ENCODE measurements at regions not wholly inside any gene's neighbourhood (a gene's known extent, or its start where the extent isn't known, plus 50 kb on each side); places are given as distances from the start of the nearest gene placed in this dataset.

DNA sequence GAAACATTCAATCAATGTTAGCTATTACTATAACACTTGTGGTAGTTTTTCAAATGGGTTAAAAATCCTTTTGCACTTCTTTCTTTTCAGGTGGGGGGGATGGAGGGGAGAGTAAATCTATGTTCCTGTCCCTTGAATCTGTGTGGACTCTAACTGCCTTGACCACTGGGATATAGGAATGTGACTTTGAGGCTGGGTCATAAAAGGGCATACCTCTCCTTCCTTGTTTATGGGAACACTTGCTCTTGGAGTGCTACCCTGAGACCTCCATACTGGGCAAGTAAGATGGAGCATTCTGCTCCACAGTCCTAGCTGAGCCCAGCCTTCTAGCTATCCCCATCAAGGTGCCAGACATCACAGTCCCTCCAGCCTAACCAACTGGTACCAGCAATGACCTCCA is 89.3 kb upstream of the SIM2 start:
- Histone ChIP-seq H2AFZ (no peak overlapping the region), H3K9me2 (ENCODE audit: insufficient read depth) (peaks cover 9% of the 10 kb centered on the region; the same call in 1 of the 2 replicates), H4K20me1 (replicated peaks; ENCODE audit: insufficient read depth) (no peaks in the 10 kb centered on the region), H3F3A (replicated peaks; ENCODE audit: low read depth) (no peaks in the 10 kb centered on the region), H3K4me3 (no peak overlapping the region), H3K36me3 (ENCODE audit: insufficient read depth) (no peaks in the 10 kb centered on the region; the same call in 1 of the 2 replicates), H3K27me3 (ENCODE audit: insufficient read depth) (no peaks in the 10 kb centered on the region), H3K4me2 (no peak overlapping the region), H3K79me2 (replicated peaks; ENCODE audit: insufficient read depth) (no peaks in the 10 kb centered on the region), H3K4me1 (ENCODE audit: insufficient read depth) (peaks cover 9% of the 10 kb centered on the region; the same call in 1 of the 2 replicates), H3K27ac (ENCODE audit: low read depth) (no peak overlapping the region)
- H3K36me3 Mint-ChIP-seq (ENCODE audit: low read depth) = no peaks in the 10 kb centered on the region
- ATAC-seq (no peak), DNase-seq (ENCODE audit: low spot score) (no peak)
- H3K27me3 Mint-ChIP-seq (ENCODE audit: insufficient read depth, low read depth, poor library complexity) = peaks cover 9% of the 10 kb centered on the region
- peaks cover 8% of the 10 kb centered on the region; the same call in 2 of the 3 replicates for H3K4me1 Mint-ChIP-seq
- TF ChIP-seq, protein P1, sequence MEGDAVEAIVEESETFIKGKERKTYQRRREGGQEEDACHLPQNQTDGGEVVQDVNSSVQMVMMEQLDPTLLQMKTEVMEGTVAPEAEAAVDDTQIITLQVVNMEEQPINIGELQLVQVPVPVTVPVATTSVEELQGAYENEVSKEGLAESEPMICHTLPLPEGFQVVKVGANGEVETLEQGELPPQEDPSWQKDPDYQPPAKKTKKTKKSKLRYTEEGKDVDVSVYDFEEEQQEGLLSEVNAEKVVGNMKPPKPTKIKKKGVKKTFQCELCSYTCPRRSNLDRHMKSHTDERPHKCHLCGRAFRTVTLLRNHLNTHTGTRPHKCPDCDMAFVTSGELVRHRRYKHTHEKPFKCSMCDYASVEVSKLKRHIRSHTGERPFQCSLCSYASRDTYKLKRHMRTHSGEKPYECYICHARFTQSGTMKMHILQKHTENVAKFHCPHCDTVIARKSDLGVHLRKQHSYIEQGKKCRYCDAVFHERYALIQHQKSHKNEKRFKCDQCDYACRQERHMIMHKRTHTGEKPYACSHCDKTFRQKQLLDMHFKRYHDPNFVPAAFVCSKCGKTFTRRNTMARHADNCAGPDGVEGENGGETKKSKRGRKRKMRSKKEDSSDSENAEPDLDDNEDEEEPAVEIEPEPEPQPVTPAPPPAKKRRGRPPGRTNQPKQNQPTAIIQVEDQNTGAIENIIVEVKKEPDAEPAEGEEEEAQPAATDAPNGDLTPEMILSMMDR (conservative IDR thresholded peaks at IDR 0.05; ENCODE audit: low read depth in 2 of 2) = no peak
- no peak for TF ChIP-seq CREB1 (CRISPR knock-in tag; IDR thresholded peaks at IDR 0.05; ENCODE audit: low read depth)
- H3K27ac Mint-ChIP-seq = no peak overlapping the region
- no peak overlapping the region for H3K4me3 Mint-ChIP-seq
- H3K9me3 Mint-ChIP-seq = peaks cover 16% of the 10 kb centered on the region

DNA sequence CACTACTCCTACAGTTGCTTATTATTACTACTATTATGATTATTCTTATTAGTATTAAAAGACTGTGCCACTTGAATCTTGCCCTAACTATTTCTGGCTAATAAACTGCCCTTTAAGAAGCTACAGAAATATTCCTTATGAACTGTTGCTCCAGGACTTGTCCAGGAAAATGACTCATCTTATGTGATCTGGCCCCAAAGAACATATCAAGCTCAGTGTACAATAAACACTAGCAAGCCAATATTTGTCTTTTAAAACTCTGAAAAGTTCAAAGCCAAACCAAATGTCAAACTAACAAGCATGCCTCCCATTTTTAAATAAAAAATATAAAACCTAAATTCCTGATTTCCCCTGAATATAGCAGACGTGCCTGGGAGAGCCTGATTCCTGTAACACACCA is 88.7 kb upstream of the SIM2 start:
- no peaks in the 10 kb centered on the region for H3F3A ChIP-seq (replicated peaks; ENCODE audit: low read depth)
- ATAC-seq (no peak), DNase-seq (ENCODE audit: low spot score) (no peak)
- H3K79me2 ChIP-seq (replicated peaks; ENCODE audit: insufficient read depth) = no peaks in the 10 kb centered on the region
- H3K4me3 Mint-ChIP-seq = no peak overlapping the region
- no peak overlapping the region for H3K27ac Mint-ChIP-seq
- H3K27me3 ChIP-seq (ENCODE audit: insufficient read depth) = no peaks in the 10 kb centered on the region
- no peak overlapping the region for H2AFZ ChIP-seq
- peaks cover 8% of the 10 kb centered on the region; the same call in 2 of the 3 replicates for H3K4me1 Mint-ChIP-seq
- no peak overlapping the region for H3K4me2 ChIP-seq
- H3K27me3 Mint-ChIP-seq (ENCODE audit: insufficient read depth, low read depth, poor library complexity) = peaks cover 7% of the 10 kb centered on the region
- H3K4me1 ChIP-seq (ENCODE audit: insufficient read depth) = peaks cover 9% of the 10 kb centered on the region; the same call in 1 of the 2 replicates
- H3K9me3 Mint-ChIP-seq = peaks cover 19% of the 10 kb centered on the region
- H4K20me1 ChIP-seq (replicated peaks; ENCODE audit: insufficient read depth) = no peaks in the 10 kb centered on the region
- no peaks in the 10 kb centered on the region; the same call in 1 of the 2 replicates for H3K36me3 ChIP-seq (ENCODE audit: insufficient read depth)
- no peaks in the 10 kb centered on the region; the same call in 2 of the 3 replicates for H3K36me3 Mint-ChIP-seq (ENCODE audit: low read depth)
- no peak overlapping the region for H3K4me3 ChIP-seq
- no peak overlapping the region for H3K27ac ChIP-seq (ENCODE audit: low read depth)
- peaks cover 9% of the 10 kb centered on the region; the same call in 1 of the 2 replicates for H3K9me2 ChIP-seq (ENCODE audit: insufficient read depth)
- TF ChIP-seq, protein P2, sequence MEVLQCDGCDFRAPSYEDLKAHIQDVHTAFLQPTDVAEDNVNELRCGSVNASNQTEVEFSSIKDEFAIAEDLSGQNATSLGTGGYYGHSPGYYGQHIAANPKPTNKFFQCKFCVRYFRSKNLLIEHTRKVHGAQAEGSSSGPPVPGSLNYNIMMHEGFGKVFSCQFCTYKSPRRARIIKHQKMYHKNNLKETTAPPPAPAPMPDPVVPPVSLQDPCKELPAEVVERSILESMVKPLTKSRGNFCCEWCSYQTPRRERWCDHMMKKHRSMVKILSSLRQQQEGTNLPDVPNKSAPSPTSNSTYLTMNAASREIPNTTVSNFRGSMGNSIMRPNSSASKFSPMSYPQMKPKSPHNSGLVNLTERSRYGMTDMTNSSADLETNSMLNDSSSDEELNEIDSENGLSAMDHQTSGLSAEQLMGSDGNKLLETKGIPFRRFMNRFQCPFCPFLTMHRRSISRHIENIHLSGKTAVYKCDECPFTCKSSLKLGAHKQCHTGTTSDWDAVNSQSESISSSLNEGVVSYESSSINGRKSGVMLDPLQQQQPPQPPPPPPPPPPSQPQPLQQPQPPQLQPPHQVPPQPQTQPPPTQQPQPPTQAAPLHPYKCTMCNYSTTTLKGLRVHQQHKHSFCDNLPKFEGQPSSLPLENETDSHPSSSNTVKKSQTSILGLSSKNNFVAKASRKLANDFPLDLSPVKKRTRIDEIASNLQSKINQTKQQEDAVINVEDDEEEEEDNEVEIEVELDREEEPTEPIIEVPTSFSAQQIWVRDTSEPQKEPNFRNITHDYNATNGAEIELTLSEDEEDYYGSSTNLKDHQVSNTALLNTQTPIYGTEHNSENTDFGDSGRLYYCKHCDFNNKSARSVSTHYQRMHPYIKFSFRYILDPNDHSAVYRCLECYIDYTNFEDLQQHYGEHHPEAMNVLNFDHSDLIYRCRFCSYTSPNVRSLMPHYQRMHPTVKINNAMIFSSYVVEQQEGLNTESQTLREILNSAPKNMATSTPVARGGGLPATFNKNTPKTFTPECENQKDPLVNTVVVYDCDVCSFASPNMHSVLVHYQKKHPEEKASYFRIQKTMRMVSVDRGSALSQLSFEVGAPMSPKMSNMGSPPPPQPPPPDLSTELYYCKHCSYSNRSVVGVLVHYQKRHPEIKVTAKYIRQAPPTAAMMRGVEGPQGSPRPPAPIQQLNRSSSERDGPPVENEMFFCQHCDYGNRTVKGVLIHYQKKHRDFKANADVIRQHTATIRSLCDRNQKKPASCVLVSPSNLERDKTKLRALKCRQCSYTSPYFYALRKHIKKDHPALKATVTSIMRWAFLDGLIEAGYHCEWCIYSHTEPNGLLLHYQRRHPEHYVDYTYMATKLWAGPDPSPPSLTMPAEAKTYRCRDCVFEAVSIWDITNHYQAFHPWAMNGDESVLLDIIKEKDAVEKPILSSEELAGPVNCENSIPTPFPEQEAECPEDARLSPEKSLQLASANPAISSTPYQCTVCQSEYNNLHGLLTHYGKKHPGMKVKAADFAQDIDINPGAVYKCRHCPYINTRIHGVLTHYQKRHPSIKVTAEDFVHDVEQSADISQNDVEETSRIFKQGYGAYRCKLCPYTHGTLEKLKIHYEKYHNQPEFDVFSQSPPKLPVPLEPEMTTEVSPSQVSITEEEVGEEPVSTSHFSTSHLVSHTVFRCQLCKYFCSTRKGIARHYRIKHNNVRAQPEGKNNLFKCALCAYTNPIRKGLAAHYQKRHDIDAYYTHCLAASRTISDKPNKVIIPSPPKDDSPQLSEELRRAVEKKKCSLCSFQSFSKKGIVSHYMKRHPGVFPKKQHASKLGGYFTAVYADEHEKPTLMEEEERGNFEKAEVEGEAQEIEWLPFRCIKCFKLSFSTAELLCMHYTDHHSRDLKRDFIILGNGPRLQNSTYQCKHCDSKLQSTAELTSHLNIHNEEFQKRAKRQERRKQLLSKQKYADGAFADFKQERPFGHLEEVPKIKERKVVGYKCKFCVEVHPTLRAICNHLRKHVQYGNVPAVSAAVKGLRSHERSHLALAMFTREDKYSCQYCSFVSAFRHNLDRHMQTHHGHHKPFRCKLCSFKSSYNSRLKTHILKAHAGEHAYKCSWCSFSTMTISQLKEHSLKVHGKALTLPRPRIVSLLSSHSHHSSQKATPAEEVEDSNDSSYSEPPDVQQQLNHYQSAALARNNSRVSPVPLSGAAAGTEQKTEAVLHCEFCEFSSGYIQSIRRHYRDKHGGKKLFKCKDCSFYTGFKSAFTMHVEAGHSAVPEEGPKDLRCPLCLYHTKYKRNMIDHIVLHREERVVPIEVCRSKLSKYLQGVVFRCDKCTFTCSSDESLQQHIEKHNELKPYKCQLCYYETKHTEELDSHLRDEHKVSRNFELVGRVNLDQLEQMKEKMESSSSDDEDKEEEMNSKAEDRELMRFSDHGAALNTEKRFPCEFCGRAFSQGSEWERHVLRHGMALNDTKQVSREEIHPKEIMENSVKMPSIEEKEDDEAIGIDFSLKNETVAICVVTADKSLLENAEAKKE (CRISPR knock-in tag; IDR thresholded peaks at IDR 0.05) = no peak
- TF ChIP-seq CREB1 (CRISPR knock-in tag; IDR thresholded peaks at IDR 0.05; ENCODE audit: low read depth) = no peak
- TF ChIP-seq, protein P1 (conservative IDR thresholded peaks at IDR 0.05; ENCODE audit: low read depth in 2 of 2) = no peak
- no peak for TF ChIP-seq STAT1 (IDR thresholded peaks at IDR 0.05; ENCODE audit: unreplicated experiment)
- TF ChIP-seq EZH2 (IDR thresholded peaks at IDR 0.05; ENCODE audit: low read depth, unreplicated experiment) = no peak
- TF ChIP-seq, protein P3, sequence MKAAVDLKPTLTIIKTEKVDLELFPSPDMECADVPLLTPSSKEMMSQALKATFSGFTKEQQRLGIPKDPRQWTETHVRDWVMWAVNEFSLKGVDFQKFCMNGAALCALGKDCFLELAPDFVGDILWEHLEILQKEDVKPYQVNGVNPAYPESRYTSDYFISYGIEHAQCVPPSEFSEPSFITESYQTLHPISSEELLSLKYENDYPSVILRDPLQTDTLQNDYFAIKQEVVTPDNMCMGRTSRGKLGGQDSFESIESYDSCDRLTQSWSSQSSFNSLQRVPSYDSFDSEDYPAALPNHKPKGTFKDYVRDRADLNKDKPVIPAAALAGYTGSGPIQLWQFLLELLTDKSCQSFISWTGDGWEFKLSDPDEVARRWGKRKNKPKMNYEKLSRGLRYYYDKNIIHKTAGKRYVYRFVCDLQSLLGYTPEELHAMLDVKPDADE (IDR thresholded peaks at IDR 0.05) = no peak
- TF ChIP-seq JUNB (IDR thresholded peaks at IDR 0.05; ENCODE audit: unreplicated experiment) = no peak
- TF ChIP-seq ZNF114 (CRISPR knock-in tag; IDR thresholded peaks at IDR 0.05) = no peak
- TF ChIP-seq EZH2phosphoT487 (IDR thresholded peaks at IDR 0.05; ENCODE audit: unreplicated experiment) = no peak
- no peak for TF ChIP-seq POLR2AphosphoS5 (IDR thresholded peaks at IDR 0.05; ENCODE audit: low read depth)
